WTC11 (cell line): ENCODE measurements at regions not wholly inside any gene's neighbourhood (a gene's known extent, or its start where the extent isn't known, plus 50 kb on each side); places are given as distances from the start of the nearest gene placed in this dataset.

Experiments used
- CTCF ChIP-seq: fragments of 200-600 bp; IDR thresholded peaks from 2 replicates; pipeline ENCODE4 v1.8.0; 2022; ENCODE audit warnings: antibody characterized with exemption
- OVOL2 ChIP-seq: fragments of 250-450 bp; sonication (Bioruptor Pico); IDR thresholded peaks from 2 replicates; pipeline ENCODE4 v1.9.0; 2021; ENCODE audit warnings: mild to moderate bottlenecking, borderline replicate concordance
- TCF7 ChIP-seq: sonication (generic); formaldehyde crosslinking; IDR thresholded peaks from 2 replicates; pipeline ENCODE4 v1.8.0; 2022; ENCODE audit warnings: mild to moderate bottlenecking, low read depth, missing genetic modification reagents, moderate library complexity
- ZNF219 ChIP-seq: sonication (generic); formaldehyde crosslinking; IDR thresholded peaks from 2 replicates; pipeline ENCODE4 v1.8.0; 2023; ENCODE audit warnings: missing genetic modification reagents, mild to moderate bottlenecking, borderline replicate concordance

- TF ChIP-seq CTCF = no peak
- no peak for TF ChIP-seq ZNF219 (CRISPR knock-in tag)
- TF ChIP-seq OVOL2 (CRISPR knock-in tag) = no peak
- TF ChIP-seq TCF7 = no peak
Observed at GRCh38 chr2:121830809-121831208, 75.4 kb downstream of the TSN start.
